ENCODE measurements at regions not wholly inside any gene's neighbourhood (a gene's known extent, or its start where the extent isn't known, plus 50 kb on each side); places are given as distances from the start of the nearest gene placed in this dataset.

- TF ChIP-seq CTCF (IDR thresholded peaks at IDR 0.05; ENCODE audit: low read depth, low read length): no peak
- no peak for TF ChIP-seq POLR2A (IDR thresholded peaks at IDR 0.05; ENCODE audit: extremely low read depth, insufficient read length)
- TF ChIP-seq, protein P1, sequence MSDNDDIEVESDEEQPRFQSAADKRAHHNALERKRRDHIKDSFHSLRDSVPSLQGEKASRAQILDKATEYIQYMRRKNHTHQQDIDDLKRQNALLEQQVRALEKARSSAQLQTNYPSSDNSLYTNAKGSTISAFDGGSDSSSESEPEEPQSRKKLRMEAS (IDR thresholded peaks at IDR 0.05; ENCODE audit: low read depth, low read length): no peak
These were observed 65.4 kb downstream of the KCTD12 start for GRCh38 chr13:76820759-76821158.
